ENCODE measurements at regions not wholly inside any gene's neighbourhood (a gene's known extent, or its start where the extent isn't known, plus 50 kb on each side); places are given as distances from the start of the nearest gene placed in this dataset.

- TF ChIP-seq CTCF (optimal IDR thresholded peaks at IDR 0.05 in 1 of 3, IDR thresholded peaks at IDR 0.05 in 1 of 3, conservative IDR thresholded peaks at IDR 0.05 in 1 of 3; ENCODE audit: extremely low read depth in 1 of 3, insufficient read depth in 2 of 3, low read length in 3 of 3): no peak
- no peak for TF ChIP-seq EZH2 (IDR thresholded peaks at IDR 0.05; ENCODE audit: low read length)
Measured at GRCh38 chr6:119669221-119669620, 319.7 kb upstream of the MAN1A1 start.

Measured in keratinocyte (primary cell).